ENCODE measurements at regions not wholly inside any gene's neighbourhood (a gene's known extent, or its start where the extent isn't known, plus 50 kb on each side); places are given as distances from the start of the nearest gene placed in this dataset.

GRCh38 chr1:59014827-59015226, 231.0 kb upstream of the JUN start:
- Histone ChIP-seq H3K27ac (ENCODE audit: low read length) (no peak overlapping the region), H3K9me3 (ENCODE audit: control insufficient read depth, insufficient read depth, low read depth, low read length) (no peaks in the 10 kb centered on the region; the same call in 1 of the 2 replicates), H3K36me3 (ENCODE audit: control insufficient read depth, insufficient read depth, low read length) (no peaks in the 10 kb centered on the region), H3K4me1 (ENCODE audit: control insufficient read depth, insufficient read depth, low read length) (peaks cover 17% of the 10 kb centered on the region), H3K27me3 (ENCODE audit: control insufficient read depth, insufficient read depth, low read length) (no peaks in the 10 kb centered on the region), H3K4me3 (ENCODE audit: low read depth in 2 of 2, low read length in 2 of 2) (no peak overlapping the region)
- TF ChIP-seq SIN3A (IDR thresholded peaks at IDR 0.05; ENCODE audit: borderline replicate concordance, insufficient read depth, low read depth, low read length) = no peak
- no peak for TF ChIP-seq POLR2AphosphoS5 (IDR thresholded peaks at IDR 0.05; ENCODE audit: low read depth, low read length)
- TF ChIP-seq TCF7L2 (IDR thresholded peaks at IDR 0.05; ENCODE audit: low read depth, low read length) = no peak
- no peak for TF ChIP-seq CTCF (IDR thresholded peaks at IDR 0.05)
- TF ChIP-seq REST (IDR thresholded peaks at IDR 0.05; ENCODE audit: insufficient read depth in 1 of 2, low read depth in 2 of 2, low read length in 1 of 2) = no peak
- BruUV-seq (replicated peaks) = no TSS peak
- in situ Hi-C loops (cut with HindIII; ENCODE audit: low pct_unique_long_range_greater_than_20kb, low sequenced_read_pairs) = no loop called here
- ChIA-PET CTCF (no interaction called here), POLR2A (no interaction called here)
- intact Hi-C loops (cut with micrococcal nuclease; ENCODE audit: unreplicated experiment) = no loop called here
- DNase-seq (ENCODE audit: low read depth, low spot score) (no peak), ATAC-seq (no peak)

- no TSS peak for BruUV-seq (replicated peaks)
- Histone ChIP-seq H3K36me3 (ENCODE audit: control insufficient read depth, insufficient read depth, low read length) (no peaks in the 10 kb centered on the region), H3K27ac (ENCODE audit: low read length) (no peak overlapping the region), H3K4me1 (ENCODE audit: control insufficient read depth, insufficient read depth, low read length) (peaks cover 22% of the 10 kb centered on the region), H3K9me3 (ENCODE audit: control insufficient read depth, insufficient read depth, low read depth, low read length) (no peaks in the 10 kb centered on the region; the same call in 1 of the 2 replicates), H3K27me3 (ENCODE audit: control insufficient read depth, insufficient read depth, low read length) (no peaks in the 10 kb centered on the region), H3K4me3 (ENCODE audit: low read depth in 2 of 2, low read length in 2 of 2) (no peak overlapping the region)
- ATAC-seq (no peak; the same call in 1 of the 2 replicates), DNase-seq (ENCODE audit: low read depth, low spot score) (no peak)
- in situ Hi-C loops (cut with HindIII; ENCODE audit: low pct_unique_long_range_greater_than_20kb, low sequenced_read_pairs) = no loop called here
- no peak for TF ChIP-seq REST (IDR thresholded peaks at IDR 0.05; ENCODE audit: insufficient read depth in 1 of 2, low read depth in 2 of 2, low read length in 1 of 2)
- TF ChIP-seq CTCF (IDR thresholded peaks at IDR 0.05) = no peak
- no peak for TF ChIP-seq SIN3A (IDR thresholded peaks at IDR 0.05; ENCODE audit: borderline replicate concordance, insufficient read depth, low read depth, low read length)
- no peak for TF ChIP-seq POLR2AphosphoS5 (IDR thresholded peaks at IDR 0.05; ENCODE audit: low read depth, low read length)
- no peak for TF ChIP-seq TCF7L2 (IDR thresholded peaks at IDR 0.05; ENCODE audit: low read depth, low read length)
- ChIA-PET POLR2A (no interaction called here), CTCF (interaction anchor here (0.5 kb wide), 1 partner anchor 20 kb away, joined by 11 read pairs; no protein-coding TSS in a partner anchor)
- intact Hi-C loops (cut with micrococcal nuclease; ENCODE audit: unreplicated experiment) = no loop called here
Observed at GRCh38 chr1:59015708-59016107, 231.9 kb upstream of the JUN start.
